ENCODE measurements at regions not wholly inside any gene's neighbourhood (a gene's known extent, or its start where the extent isn't known, plus 50 kb on each side); places are given as distances from the start of the nearest gene placed in this dataset.
"Not testable (repeated sequence)": the region's sequence is repeated elsewhere in the genome, so short reads cannot be mapped to it uniquely, and the experiment has no call there.

DNA sequence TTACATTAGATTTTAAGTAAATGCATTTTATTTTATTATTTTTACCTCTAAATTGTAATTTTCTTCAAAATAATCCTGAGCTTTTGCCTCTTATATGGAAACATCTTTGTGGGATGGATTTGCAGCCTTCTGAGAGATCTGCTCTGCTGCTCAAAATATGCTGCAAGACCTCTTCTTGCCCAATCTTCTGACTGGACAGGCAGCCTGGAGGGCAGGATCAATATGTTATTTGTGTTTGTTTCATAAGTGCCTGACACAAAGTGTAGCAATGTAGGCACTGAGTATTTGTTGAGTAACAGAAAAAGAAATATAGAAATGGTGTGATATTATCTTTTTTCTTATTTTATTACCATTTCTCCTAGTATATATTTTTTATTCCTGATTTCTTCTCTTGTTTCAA, 1106.9 kb downstream of the TMTC2 start:
- DNase-seq = no peak

GRCh38 chr12:83784298-83784890, 1097.7 kb downstream of the TMTC2 start:
- no peak for DNase-seq

GRCh38 chr12:83779526-83779925, 1092.8 kb downstream of the TMTC2 start:
- no peak for DNase-seq

DNA sequence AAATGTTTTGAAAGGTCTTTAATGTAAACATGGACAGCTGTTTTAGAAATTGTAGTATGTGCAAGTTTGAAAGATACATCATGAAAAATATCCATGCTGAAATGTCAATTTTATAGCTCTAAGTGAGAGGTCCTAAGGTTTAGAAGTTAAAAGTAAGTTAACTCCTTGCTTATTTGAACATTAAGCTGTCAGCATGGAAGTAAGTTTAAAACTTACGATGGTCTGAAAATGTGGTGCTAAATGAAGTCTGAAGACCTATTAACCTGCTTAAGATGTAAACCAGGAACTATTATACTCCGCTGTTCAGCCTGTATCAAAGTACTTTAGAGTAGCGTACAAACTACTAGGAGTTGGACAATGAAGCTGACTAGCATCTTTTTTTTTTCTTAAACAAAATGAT, 1082.4 kb downstream of the TMTC2 start:
- no peak for DNase-seq

DNA sequence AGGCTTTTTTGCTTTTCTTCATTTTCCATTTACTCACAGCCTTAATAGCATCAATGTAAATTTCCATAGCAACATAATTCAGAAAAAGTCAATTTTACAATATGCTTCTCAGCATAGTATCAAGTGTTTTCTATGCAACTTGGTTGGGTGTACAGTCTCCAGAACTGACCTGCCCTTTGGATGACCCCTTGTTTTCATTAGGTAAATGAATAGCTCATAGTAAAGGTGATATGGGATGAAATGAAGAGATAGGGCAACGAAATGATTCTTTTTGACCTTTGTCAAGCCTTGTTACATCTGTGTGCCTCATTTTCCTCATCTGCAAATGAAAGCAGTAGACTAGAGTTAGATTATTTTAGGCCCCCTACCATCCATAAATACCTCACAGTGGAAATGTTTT, 1081.0 kb downstream of the TMTC2 start:
- DNase-seq = no peak

GRCh38 chr12:83763425-83763824, 1076.7 kb downstream of the TMTC2 start:
- no peak for DNase-seq

GRCh38 chr12:83759906-83760305, 1073.2 kb downstream of the TMTC2 start:
- no peak for DNase-seq

GRCh38 chr12:83758888-83759631, 1072.4 kb downstream of the TMTC2 start:
- DNase-seq = no peak

- no peak for DNase-seq
Measured at GRCh38 chr12:83753904-83754303, 1067.2 kb downstream of the TMTC2 start.

DNA sequence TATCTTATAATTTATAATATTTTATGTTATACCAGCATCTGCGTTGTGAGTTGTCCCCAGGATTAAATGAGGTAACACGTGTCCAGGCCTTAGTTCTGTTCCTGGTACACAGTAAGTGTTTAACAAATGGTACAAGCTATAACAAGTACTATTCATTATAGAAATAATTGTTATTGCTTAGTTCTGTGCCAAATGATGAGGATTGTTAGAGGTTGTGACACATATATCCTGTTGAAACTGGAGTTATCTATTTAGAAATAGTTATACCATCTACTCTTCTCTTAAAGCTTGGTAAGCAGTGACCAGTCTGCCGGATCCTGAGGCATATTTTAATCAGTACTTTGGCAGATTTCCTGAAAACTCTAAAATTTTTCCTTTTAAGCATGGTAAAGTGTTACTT, 1066.5 kb downstream of the TMTC2 start:
- no peak for DNase-seq

DNA sequence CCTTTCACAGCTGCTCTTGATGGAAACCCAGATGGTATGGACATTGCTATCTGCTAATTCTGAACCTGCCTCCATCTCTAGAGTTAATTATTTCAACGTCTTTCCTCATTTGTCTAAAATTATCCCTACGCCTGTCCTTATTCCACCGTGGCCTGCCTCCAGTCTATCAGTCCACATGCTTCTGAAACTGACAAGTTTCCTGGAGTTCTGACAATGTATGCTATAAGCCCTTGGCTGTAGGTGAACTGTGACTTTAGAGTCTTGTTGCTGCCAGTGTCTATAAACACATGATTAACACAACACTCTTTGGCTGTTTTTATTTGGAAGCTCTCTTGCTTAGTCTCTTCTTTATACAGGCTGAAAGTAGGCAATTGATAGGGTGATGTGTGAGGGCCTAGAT, 1052.9 kb downstream of the TMTC2 start:
- no peak for DNase-seq

GRCh38 chr12:83710851-83711250, 1024.1 kb downstream of the TMTC2 start:
- no peak for DNase-seq

DNA sequence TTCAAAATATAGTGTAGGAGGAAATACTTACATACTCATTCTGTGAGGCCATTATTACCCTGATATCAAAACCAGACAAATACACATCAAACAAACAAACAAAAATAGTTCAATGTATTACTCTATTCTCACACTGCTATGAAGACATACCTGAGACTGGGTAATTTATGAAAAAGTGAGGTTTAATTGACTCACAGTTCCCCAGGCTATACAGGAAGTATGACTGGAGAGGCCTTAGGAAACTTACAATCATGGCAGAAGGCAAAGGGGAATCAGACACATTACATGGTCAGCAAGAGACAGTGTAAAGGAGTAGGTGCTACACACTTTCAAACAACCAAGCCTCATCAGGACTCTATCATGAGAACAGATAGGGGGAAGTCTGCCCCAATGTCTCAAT, 1023.2 kb downstream of the TMTC2 start:
- no peak for DNase-seq

DNA sequence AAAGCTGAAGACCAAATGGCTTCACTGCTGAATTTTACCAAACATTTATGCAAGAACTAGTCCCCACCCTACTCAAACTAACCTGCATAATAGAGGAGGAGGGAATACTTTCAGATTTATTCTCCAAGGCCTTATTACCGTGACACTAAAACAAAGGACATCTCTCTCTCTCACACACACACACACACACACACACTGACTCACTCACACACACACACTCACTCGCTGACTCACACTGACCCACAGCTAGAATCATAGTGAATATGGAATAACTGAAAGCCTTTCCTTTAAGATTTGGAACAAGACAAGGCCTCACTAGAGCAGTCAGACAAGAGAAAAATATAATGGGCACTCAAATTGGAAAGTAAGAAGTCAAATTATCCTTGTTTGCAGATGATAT, 1014.1 kb downstream of the TMTC2 start:
- no peak for DNase-seq

DNA sequence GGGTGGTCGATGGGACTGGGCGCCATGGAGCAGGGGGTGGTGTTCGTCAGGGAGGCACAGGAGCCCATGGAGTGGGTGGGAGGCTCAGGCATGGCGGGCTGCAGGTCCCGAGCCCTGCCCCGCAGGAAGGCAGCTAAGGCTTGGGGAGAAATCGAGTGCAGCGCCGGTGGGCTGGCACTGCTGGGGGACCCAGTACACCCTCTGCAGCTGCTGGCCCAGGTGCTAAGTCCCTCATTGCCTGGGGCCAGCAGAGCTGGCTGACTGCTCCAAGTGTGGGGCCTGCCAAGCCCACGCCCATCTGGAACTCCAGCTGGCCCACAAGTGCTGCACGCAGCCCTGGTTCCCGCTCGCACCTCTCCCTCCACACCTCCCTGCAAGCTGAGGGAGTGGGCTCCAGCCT, 1009.6 kb downstream of the TMTC2 start:
- DNase-seq = not testable (repeated sequence)

DNA sequence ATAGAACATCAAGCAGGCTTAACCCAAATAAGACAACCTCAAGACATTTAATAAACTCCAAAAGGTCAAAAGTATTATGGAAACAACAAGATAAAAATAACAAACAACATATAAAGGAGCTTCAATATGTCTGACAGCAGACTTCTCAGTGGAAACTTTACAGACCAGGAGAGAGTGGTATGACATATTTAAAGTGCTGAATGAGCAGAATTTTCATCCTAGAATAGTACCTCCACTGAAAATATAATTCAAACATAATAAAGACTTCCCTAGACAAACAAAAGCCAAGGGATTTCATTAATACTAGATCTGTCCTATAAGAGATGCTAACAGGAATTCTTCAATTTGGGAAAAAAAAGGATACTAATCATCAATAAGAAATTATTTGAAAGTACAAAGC, 1005.0 kb downstream of the TMTC2 start:
- no peak for DNase-seq

DNA sequence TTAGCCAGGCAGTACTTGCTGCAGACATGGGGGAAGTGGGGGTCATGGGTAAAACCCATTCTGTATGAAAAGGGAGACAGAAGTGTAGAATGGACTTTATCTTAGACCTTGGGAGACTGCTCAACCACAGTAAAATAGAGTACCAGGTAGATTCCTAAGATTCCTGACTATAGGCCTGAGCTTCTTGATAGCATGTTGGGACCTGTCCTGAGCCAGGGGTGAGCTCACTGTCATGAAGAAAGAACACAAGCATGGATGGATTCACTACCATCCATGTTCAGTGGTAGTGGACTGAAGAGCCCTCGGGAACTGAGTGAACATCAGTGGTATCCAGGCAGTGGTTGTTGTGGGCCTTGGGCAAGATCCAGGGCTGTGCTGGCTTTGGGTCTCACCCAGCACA, 1003.8 kb downstream of the TMTC2 start:
- DNase-seq = no peak

DNA sequence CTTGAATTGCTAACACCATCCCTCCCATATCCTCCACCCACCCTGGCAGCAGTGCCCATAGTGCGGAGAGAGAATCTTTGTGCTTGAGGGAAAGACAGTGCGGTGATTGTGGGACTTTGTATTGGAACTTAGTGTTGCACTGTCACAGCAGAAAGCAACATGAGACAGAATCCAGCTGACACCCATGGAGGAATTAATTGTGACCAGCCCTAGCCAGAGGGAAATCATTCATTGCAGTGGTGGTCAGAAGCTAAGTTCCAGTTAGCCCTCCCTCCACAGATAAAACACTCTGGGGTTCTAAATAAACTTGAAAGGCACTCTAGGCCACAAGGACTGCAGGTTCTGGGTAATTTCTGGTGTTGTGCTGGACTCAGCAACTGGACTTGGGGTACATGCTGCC, 1002.6 kb downstream of the TMTC2 start:
- no peak for DNase-seq

- no peak for DNase-seq
Measured at GRCh38 chr12:83676781-83677295, 990.1 kb downstream of the TMTC2 start.

- DNase-seq = no peak
Measured at GRCh38 chr12:83666690-83667089, 980.0 kb downstream of the TMTC2 start.

GRCh38 chr12:83665634-83666218, 979.0 kb downstream of the TMTC2 start:
- no peak for DNase-seq

DNA sequence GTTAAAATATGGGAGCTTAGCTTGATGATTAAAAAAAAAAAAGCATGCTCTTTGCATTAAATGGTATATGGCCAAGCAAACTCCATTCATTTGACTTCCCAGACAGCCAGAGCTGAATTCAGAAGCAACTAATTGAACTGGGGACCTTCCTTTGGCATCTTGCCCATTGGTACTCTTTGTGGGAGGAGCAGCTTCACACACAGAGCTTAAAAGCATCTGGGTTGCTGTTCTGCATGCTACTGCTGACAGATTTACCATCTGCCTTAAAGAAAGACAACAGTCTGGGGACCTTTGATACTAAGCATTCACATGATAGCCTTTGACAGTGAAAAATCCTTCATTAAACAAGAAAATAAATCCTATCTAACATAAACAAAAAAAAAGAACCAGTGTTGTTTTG, 977.9 kb downstream of the TMTC2 start:
- no peak for DNase-seq

- DNase-seq = no peak
Measured at GRCh38 chr12:83660727-83661358, 974.1 kb downstream of the TMTC2 start.

DNA sequence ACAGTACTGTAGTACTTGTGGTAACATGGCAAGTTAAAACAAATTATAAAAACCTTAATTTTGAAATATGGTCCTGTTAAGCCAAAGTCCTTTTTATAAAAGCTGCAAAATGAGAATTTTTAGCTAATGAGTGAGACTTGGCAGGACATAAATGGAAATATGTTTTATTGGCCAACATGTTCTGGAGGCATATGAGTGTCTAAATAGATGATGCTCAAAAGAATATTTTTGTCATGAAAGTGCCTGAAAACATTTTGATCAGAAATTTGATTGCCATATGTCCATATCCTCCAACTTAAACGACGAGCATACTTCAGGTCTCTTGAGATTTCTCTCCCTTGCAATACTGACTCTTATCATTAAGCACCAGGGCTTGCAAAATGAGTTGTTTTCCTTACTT, 972.6 kb downstream of the TMTC2 start:
- DNase-seq = no peak
